CD14-positive monocyte (primary cell): ENCODE measurements at regions not wholly inside any gene's neighbourhood (a gene's known extent, or its start where the extent isn't known, plus 50 kb on each side); places are given as distances from the start of the nearest gene placed in this dataset.

Experiments
- DNase-seq, 3 donors: peaks; one replicate each; pipeline ENCODE4 v3.0.0-alpha.2; 2011 to 2022
- H2AFZ ChIP-seq: 2 replicates; pipeline ENCODE4 v1.6.0; 2012; ENCODE audit warnings: mild to moderate bottlenecking, low read depth, low read length, inconsistent platforms; ENCODE audit not compliant: insufficient read depth, poor library complexity, severe bottlenecking
- H3K27ac ChIP-seq, 2 donors: 1 replicate in 1 of 2; 2 replicates in 1 of 2; pipeline ENCODE4 v1.5.1; 2012 to 2013; ENCODE audit warnings: low read length in 2 of 2, control low read depth in 1 of 2, inconsistent platforms in 1 of 2, low read depth in 1 of 2, mild to moderate bottlenecking in 1 of 2
- H3K27me3 ChIP-seq, 2 donors: one replicate each; pipeline versions ENCODE4 v1.6.0 to v1.6.1; 2011 to 2013; ENCODE audit warnings: low read length in 2 of 2; ENCODE audit not compliant: control insufficient read depth in 2 of 2, insufficient read depth in 2 of 2
- H3K36me3 ChIP-seq, 2 donors: replicated peaks in 1 of 2; 1 replicate in 1 of 2; 2 replicates in 1 of 2; pipeline versions ENCODE4 v1.5.1 to v1.6.1; 2012 to 2013; ENCODE audit warnings: low read length in 2 of 2, control low read depth in 1 of 2, inconsistent platforms in 1 of 2, mild to moderate bottlenecking in 1 of 2; ENCODE audit not compliant: insufficient read depth in 2 of 2, control insufficient read depth in 1 of 2
- H3K4me1 ChIP-seq, 2 donors: 1 replicate in 1 of 2; 2 replicates in 1 of 2; pipeline versions ENCODE4 v1.5.1 to v1.6.1; 2012 to 2013; ENCODE audit warnings: low read length in 2 of 2, control low read depth in 1 of 2, inconsistent platforms in 1 of 2, mild to moderate bottlenecking in 1 of 2, moderate library complexity in 1 of 2; ENCODE audit not compliant: insufficient read depth in 2 of 2, control insufficient read depth in 1 of 2
- H3K4me2 ChIP-seq: replicated peaks from 2 replicates; pipeline ENCODE3; 2012; ENCODE audit warnings: low read length, moderate library complexity, mild to moderate bottlenecking; ENCODE audit not compliant: poor library complexity, severe bottlenecking; ENCODE audit errors: extremely low read depth
- H3K4me3 ChIP-seq, 3 experiments: fragments of 200-600 bp in 1 of 3; sonication (generic) in 1 of 3; replicated peaks in 1 of 3; 1 replicate in 2 of 3; 2 replicates in 1 of 3; pipeline ENCODE4 v1.5.1; 2011 to 2013; ENCODE audit warnings: low read length in 3 of 3, mild to moderate bottlenecking in 3 of 3, control low read depth in 2 of 3, low read depth in 2 of 3, inconsistent platforms in 1 of 3, moderate library complexity in 1 of 3
- H3K79me2 ChIP-seq: 2 replicates; pipeline ENCODE4 v1.6.0; 2012; ENCODE audit warnings: mild to moderate bottlenecking, control low read depth, inconsistent platforms, low read length, moderate library complexity; ENCODE audit not compliant: insufficient read depth
- H3K9ac ChIP-seq: 2 replicates; pipeline ENCODE4 v1.6.0; 2017; ENCODE audit warnings: low read length, mild to moderate bottlenecking; ENCODE audit not compliant: insufficient read depth, poor library complexity, severe bottlenecking
- H3K9me3 ChIP-seq, 2 donors: replicated peaks in 1 of 2; 1 replicate in 1 of 2; 2 replicates in 1 of 2; pipeline versions ENCODE4 v1.5.1 to v1.6.1; 2012 to 2013; ENCODE audit warnings: low read length in 2 of 2, control low read depth in 1 of 2; ENCODE audit not compliant: control insufficient read depth in 1 of 2, insufficient read depth in 1 of 2
- H4K20me1 ChIP-seq: 2 replicates; pipeline ENCODE4 v1.6.0; 2012; ENCODE audit warnings: mild to moderate bottlenecking, low read length, control low read depth, moderate library complexity; ENCODE audit not compliant: insufficient read depth
- H3K27ac Mint-ChIP-seq, 7 donors: one replicate each; pipeline ENCODE4 v1.8.0; 2020; ENCODE audit warnings: mild to moderate bottlenecking in 7 of 7, mixed read lengths in 7 of 7, moderate library complexity in 6 of 7, inconsistent platforms in 2 of 7
- H3K27me3 Mint-ChIP-seq, 3 donors: one replicate each; pipeline ENCODE4 v1.8.0; 2021 to 2022; ENCODE audit warnings: low read depth in 3 of 3, mild to moderate bottlenecking in 3 of 3, mixed read lengths in 3 of 3, moderate library complexity in 3 of 3, inconsistent platforms in 1 of 3
- H3K36me3 Mint-ChIP-seq, 2 donors: one replicate each; pipeline ENCODE4 v1.8.0; 2020; ENCODE audit warnings: mixed read lengths in 2 of 2, inconsistent platforms in 1 of 2, mild to moderate bottlenecking in 1 of 2
- H3K4me1 Mint-ChIP-seq: one replicate; pipeline ENCODE4 v1.8.0; 2020; ENCODE audit warnings: mild to moderate bottlenecking, mixed read lengths
- H3K4me3 Mint-ChIP-seq, 2 donors: one replicate each; pipeline ENCODE4 v1.8.0; 2020; ENCODE audit warnings: mild to moderate bottlenecking in 2 of 2, mixed read lengths in 2 of 2, moderate library complexity in 1 of 2
- H3K9me3 Mint-ChIP-seq, 7 donors: one replicate each; pipeline ENCODE4 v1.8.0; 2020 to 2022; ENCODE audit warnings: mixed read lengths in 7 of 7, mild to moderate bottlenecking in 6 of 7, moderate library complexity in 6 of 7, inconsistent platforms in 2 of 7
- CTCF ChIP-seq: fragments of 200-600 bp; IDR thresholded peaks from one replicate; pipeline ENCODE4 v1.8.0; 2022; ENCODE audit warnings: antibody characterized with exemption, mild to moderate bottlenecking
- WGBS: methylation state at CpG from one replicate; pipeline ENCODE4 v1.1.5; 2013; ENCODE audit warnings: missing lambda C conversion rate; ENCODE audit not compliant: insufficient coverage; 5-methylcytosine and 5-hydroxymethylcytosine counted together
- intact Hi-C, 2 donors: fragments of 100-400 bp; cut with micrococcal nuclease; formaldehyde crosslinking; loops; one replicate each; pipeline versions ENCODE4 v1.15.0 to v1.15.1; 2023

DNA sequence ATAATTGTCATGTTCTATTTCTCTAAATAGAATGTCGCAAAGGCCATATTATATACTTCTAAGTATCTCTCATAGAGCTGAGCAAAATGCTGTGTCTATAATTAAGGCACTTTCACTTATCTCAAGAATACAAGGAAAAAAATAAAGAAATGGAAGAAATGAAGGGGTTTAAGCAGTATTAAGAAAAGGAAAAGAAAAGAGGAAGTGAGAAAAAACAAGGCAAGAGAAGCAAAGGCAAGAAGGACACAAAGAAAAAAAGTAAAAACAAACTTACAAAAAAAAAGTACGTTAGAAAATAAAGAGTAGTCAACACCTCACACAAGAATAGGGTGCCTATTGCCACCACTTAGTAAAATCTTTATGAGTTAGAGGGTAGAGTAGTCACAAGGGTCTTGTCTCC lies 506.2 kb downstream of the GABRG2 start:
- Histone ChIP-seq H3K4me2 (no peak overlapping the region), H2AFZ (no peak overlapping the region), H3K36me3 (no peaks in the 10 kb centered on the region), H3K9ac (no peak overlapping the region), H3K4me3 (no peak overlapping the region), H3K4me1 (no peaks in the 10 kb centered on the region), H4K20me1 (no peaks in the 10 kb centered on the region), H3K9me3 (peaks cover 0 to 16% of the 10 kb centered on the region in 2 donors), H3K27ac (no peak overlapping the region), H3K27me3 (no peaks in the 10 kb centered on the region), H3K79me2 (no peaks in the 10 kb centered on the region)
- Mint-ChIP-seq H3K9me3 (peaks cover 0 to 9% (median 5%) of the 10 kb centered on the region in 7 donors), H3K36me3 (no peaks in the 10 kb centered on the region), H3K4me1 (no peaks in the 10 kb centered on the region), H3K4me3 (no peak overlapping the region), H3K27ac (no peak overlapping the region), H3K27me3 (peaks cover 0 to 2% (median 0%) of the 10 kb centered on the region in 3 donors)
- intact Hi-C loops = no loop called here
- TF ChIP-seq CTCF = no peak
- WGBS = no CpG with 5 or more reads among the region's 2 CpGs
- DNase-seq = no peak

DNA sequence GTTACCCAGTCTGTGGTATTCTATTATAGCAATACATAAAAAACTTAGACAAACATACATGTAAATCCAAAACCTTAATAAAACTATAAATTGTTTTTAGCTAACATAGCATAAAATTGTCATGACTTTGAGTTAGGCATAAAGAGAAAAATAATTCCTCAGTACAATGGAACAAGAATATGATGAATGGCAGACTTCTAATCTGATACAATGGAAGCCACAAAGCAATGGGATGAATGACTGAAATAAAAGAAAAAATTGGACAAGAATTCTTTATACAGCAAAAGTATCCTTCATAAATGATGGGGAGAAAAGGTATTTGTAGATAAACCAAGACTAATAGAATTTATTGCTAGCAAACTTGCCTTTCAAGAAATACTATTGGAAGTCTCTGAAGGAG lies 524.2 kb downstream of the GABRG2 start:
- H2AFZ ChIP-seq = no peak overlapping the region
- intact Hi-C loops = no loop called here

More for the DNA sequence above, 524.2 kb downstream of the GABRG2 start:
- Histone ChIP-seq H3K4me1 (no peaks in the 10 kb centered on the region), H3K4me3 (no peak overlapping the region), H3K36me3 (no peaks in the 10 kb centered on the region), H3K4me2 (no peak overlapping the region), H4K20me1 (no peaks in the 10 kb centered on the region), H3K9me3 (peaks cover 0 to under 1% of the 10 kb centered on the region in 2 donors), H3K27me3 (no peaks in the 10 kb centered on the region), H3K79me2 (no peaks in the 10 kb centered on the region), H3K9ac (no peak overlapping the region), H3K27ac (no peak overlapping the region)
- Mint-ChIP-seq H3K27ac (no peak overlapping the region), H3K36me3 (no peaks in the 10 kb centered on the region), H3K4me3 (no peak overlapping the region), H3K27me3 (no peaks in the 10 kb centered on the region), H3K4me1 (no peaks in the 10 kb centered on the region), H3K9me3 (peaks cover 0 to 4% (median under 1%) of the 10 kb centered on the region in 7 donors)
- TF ChIP-seq CTCF = no peak
- no peak for DNase-seq
